Heart left ventricle (tissue), 13 donors: ENCODE measurements at regions not wholly inside any gene's neighbourhood (a gene's known extent, or its start where the extent isn't known, plus 50 kb on each side); places are given as distances from the start of the nearest gene placed in this dataset.
"Not testable (repeated sequence)": the region's sequence is repeated elsewhere in the genome, so short reads cannot be mapped to it uniquely, and the experiment has no call there.

ENCODE experiments used
- POLR2A ChIP-seq, 2 donors: fragments of 450-650 bp; IDR thresholded peaks; one replicate each; pipeline ENCODE4 v1.6.1; 2017; ENCODE audit warnings: antibody characterized with exemption in 2 of 2, mild to moderate bottlenecking in 2 of 2, moderate library complexity in 2 of 2
- TF ChIP-seq, protein P1 (sequence below), 12 donors: fragments of 200-600 bp; sonication (generic) in 4 of 12; IDR thresholded peaks; one replicate each; pipeline versions ENCODE4 v1.5.0 to v1.8.0; 2018 to 2022; ENCODE audit warnings: antibody characterized with exemption in 12 of 12, mild to moderate bottlenecking in 5 of 12
- donor health status: ischemic (EF 13 %, LVEDD 7.1; RV severe dilation, severe dysfunction).
- donor health status: DM: no; HTN: yes; CAD: no.
- donor health status: DM: no; HTN: no; CAD: no.
- donor health status: ischemic (EF 25% LVEDD 6.9; RV normal size, moderate dysfunction).
- donor health status: ischemic (EF 25% LVEDD 5.7; RV mildly dilated, moderate dysfunction).
- donor health status: ischemic (EF 35%, LVEDD 5.7; RV mildly dilated, moderate dysfunction).
- donor health status: nonischemic (EF 11% LVEDD 7.7; RV severe dilation, severe dysfunction).
- donor health status: DM: yes; HTN: yes; CAD: no.
- donor health status: PGD.
- donor health status: ischemic (EF 29% LVEDD 5.4; RV normal size, mild dysfunction).
- donor health status: nonischemic (EF 23%, LVEDD 6.1; RV moderate dilation, normal function).

DNA sequence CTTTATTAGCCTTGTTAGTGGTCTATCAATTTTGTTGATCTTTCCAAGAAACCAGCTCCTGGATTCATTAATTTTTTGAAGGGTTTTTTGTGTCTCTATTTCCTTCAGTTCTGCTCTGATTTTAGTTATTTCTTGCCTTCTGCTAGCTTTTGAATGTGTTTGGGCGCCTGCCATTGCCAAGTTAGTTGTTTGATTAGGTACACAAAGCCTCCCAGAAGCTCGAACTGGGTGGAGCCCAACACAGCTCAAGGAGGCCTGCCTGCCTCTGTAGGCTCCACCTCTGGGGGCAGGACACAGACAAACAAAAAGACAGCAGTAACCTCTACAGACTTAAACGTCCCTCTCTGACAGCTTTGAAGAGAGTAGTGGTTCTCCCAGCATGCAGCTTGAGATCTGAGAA lies 682.3 kb upstream of the ZNF804A start:
- TF ChIP-seq, protein P1, sequence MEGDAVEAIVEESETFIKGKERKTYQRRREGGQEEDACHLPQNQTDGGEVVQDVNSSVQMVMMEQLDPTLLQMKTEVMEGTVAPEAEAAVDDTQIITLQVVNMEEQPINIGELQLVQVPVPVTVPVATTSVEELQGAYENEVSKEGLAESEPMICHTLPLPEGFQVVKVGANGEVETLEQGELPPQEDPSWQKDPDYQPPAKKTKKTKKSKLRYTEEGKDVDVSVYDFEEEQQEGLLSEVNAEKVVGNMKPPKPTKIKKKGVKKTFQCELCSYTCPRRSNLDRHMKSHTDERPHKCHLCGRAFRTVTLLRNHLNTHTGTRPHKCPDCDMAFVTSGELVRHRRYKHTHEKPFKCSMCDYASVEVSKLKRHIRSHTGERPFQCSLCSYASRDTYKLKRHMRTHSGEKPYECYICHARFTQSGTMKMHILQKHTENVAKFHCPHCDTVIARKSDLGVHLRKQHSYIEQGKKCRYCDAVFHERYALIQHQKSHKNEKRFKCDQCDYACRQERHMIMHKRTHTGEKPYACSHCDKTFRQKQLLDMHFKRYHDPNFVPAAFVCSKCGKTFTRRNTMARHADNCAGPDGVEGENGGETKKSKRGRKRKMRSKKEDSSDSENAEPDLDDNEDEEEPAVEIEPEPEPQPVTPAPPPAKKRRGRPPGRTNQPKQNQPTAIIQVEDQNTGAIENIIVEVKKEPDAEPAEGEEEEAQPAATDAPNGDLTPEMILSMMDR (IDR thresholded peaks at IDR 0.05): not testable (repeated sequence)
- not testable (repeated sequence) for TF ChIP-seq POLR2A (IDR thresholded peaks at IDR 0.05)
